OCI-LY1 (cell line): ENCODE measurements at regions not wholly inside any gene's neighbourhood (a gene's known extent, or its start where the extent isn't known, plus 50 kb on each side); places are given as distances from the start of the nearest gene placed in this dataset.

ENCODE experiments used
- H2AFZ ChIP-seq: fragments of 200-600 bp; sonication (generic), shearing (Covaris generic); 2 replicates; pipeline ENCODE4 v1.6.0; 2014; ENCODE audit warnings: antibody characterized with exemption, mild to moderate bottlenecking, low read length
- H3F3A ChIP-seq: fragments of 200-600 bp; sonication (generic), shearing (Covaris generic); 2 replicates; pipeline ENCODE4 v1.6.0; 2014; ENCODE audit warnings: mild to moderate bottlenecking, antibody characterized with exemption, low read length, moderate library complexity; ENCODE audit not compliant: insufficient read depth
- H3K27ac ChIP-seq: fragments of 200-600 bp; sonication (generic); 2 replicates; pipeline ENCODE4 v1.5.1; 2014; ENCODE audit warnings: low read length, mixed run types, mild to moderate bottlenecking, low read depth; ENCODE audit not compliant: poor library complexity, severe bottlenecking
- H3K27me3 ChIP-seq: fragments of 200-600 bp; sonication (generic); 2 replicates; pipeline ENCODE4 v1.6.0; 2014; ENCODE audit warnings: antibody characterized with exemption, mild to moderate bottlenecking, low read length, moderate library complexity; ENCODE audit not compliant: insufficient read depth
- H3K36me3 ChIP-seq: fragments of 200-600 bp; sonication (generic); 2 replicates; pipeline ENCODE4 v1.6.1; 2014; ENCODE audit warnings: mild to moderate bottlenecking, antibody characterized with exemption, low read length, moderate library complexity, mixed read lengths; ENCODE audit not compliant: insufficient read depth
- H3K4me1 ChIP-seq: fragments of 200-600 bp; sonication (generic); 2 replicates; pipeline ENCODE4 v1.5.1; 2014; ENCODE audit warnings: mild to moderate bottlenecking, low read length, moderate library complexity; ENCODE audit not compliant: insufficient read depth, severe bottlenecking
- H3K4me2 ChIP-seq: fragments of 200-600 bp; sonication (generic), shearing (Covaris generic); 2 replicates; pipeline ENCODE4 v1.6.1; 2014; ENCODE audit warnings: low read length
- H3K4me3 ChIP-seq: fragments of 200-600 bp; sonication (generic); 2 replicates; pipeline ENCODE4 v1.5.1; 2014; ENCODE audit warnings: low read length, low read depth, mild to moderate bottlenecking, mixed read lengths; ENCODE audit not compliant: poor library complexity, severe bottlenecking
- H3K79me2 ChIP-seq: fragments of 200-600 bp; shearing (Covaris generic); 2 replicates; pipeline ENCODE4 v1.6.1; 2016; ENCODE audit warnings: mixed run types, low read length, mixed read lengths; ENCODE audit not compliant: insufficient read depth
- H3K9ac ChIP-seq: fragments of 200-600 bp; sonication (generic), shearing (Covaris generic); 2 replicates; pipeline ENCODE4 v1.6.1; 2014; ENCODE audit warnings: mild to moderate bottlenecking, low read length, mixed read lengths
- H3K9me2 ChIP-seq: fragments of 200-600 bp; sonication (generic), shearing (Covaris generic); 2 replicates; pipeline ENCODE4 v1.6.1; 2014; ENCODE audit warnings: low read depth, mild to moderate bottlenecking, low read length, mixed read lengths
- H3K9me3 ChIP-seq: fragments of 200-600 bp; shearing (Covaris generic); 2 replicates; pipeline ENCODE4 v1.6.1; 2014; ENCODE audit warnings: low read length, mixed read lengths
- H4K20me1 ChIP-seq: fragments of 200-600 bp; sonication (generic), shearing (Covaris generic); 2 replicates; pipeline ENCODE4 v1.6.0; 2016; ENCODE audit warnings: mild to moderate bottlenecking, low read length; ENCODE audit not compliant: insufficient read depth
- CTCF ChIP-seq: fragments of 200-600 bp; sonication (generic), shearing (Covaris generic); IDR thresholded peaks from 2 replicates; pipeline ENCODE4 v1.5.1; 2017; ENCODE audit warnings: mild to moderate bottlenecking, antibody characterized with exemption, low read length, moderate library complexity, mixed read lengths
- EZH2 ChIP-seq: fragments of 200-600 bp; sonication (generic), shearing (Covaris generic); IDR thresholded peaks from 2 replicates; pipeline ENCODE4 v1.8.0; 2017; ENCODE audit warnings: borderline replicate concordance, mixed run types, mild to moderate bottlenecking, antibody characterized with exemption, low read length, moderate library complexity, mixed read lengths

GRCh38 chr18:24656050-24656449, 195.6 kb downstream of the HRH4 start:
- H3K4me2 ChIP-seq: no peak overlapping the region
- H3K36me3 ChIP-seq: no peaks in the 10 kb centered on the region
- no peaks in the 10 kb centered on the region for H3K9me2 ChIP-seq
- H3K27ac ChIP-seq: no peak overlapping the region
- no peaks in the 10 kb centered on the region for H3K79me2 ChIP-seq
- H3K9ac ChIP-seq: no peak overlapping the region
- H2AFZ ChIP-seq: no peak overlapping the region
- no peaks in the 10 kb centered on the region for H3F3A ChIP-seq
- no peaks in the 10 kb centered on the region for H3K27me3 ChIP-seq
- H3K4me1 ChIP-seq: no peaks in the 10 kb centered on the region
- H4K20me1 ChIP-seq: no peaks in the 10 kb centered on the region
- no peak overlapping the region for H3K4me3 ChIP-seq
- no peaks in the 10 kb centered on the region for H3K9me3 ChIP-seq
- TF ChIP-seq EZH2: no peak
- TF ChIP-seq CTCF: no peak

GRCh38 chr18:24656551-24657443, 196.4 kb downstream of the HRH4 start:
- Histone ChIP-seq H3K27ac (no peak overlapping the region), H3K27me3 (no peaks in the 10 kb centered on the region), H3F3A (no peaks in the 10 kb centered on the region), H3K4me1 (no peaks in the 10 kb centered on the region), H2AFZ (no peak overlapping the region), H3K4me2 (no peak overlapping the region), H3K9me3 (no peaks in the 10 kb centered on the region), H3K36me3 (no peaks in the 10 kb centered on the region), H4K20me1 (no peaks in the 10 kb centered on the region), H3K4me3 (no peak overlapping the region), H3K79me2 (no peaks in the 10 kb centered on the region), H3K9ac (no peak overlapping the region), H3K9me2 (no peaks in the 10 kb centered on the region)
- no peak for TF ChIP-seq CTCF
- no peak for TF ChIP-seq EZH2

GRCh38 chr18:24657444-24657842, 197.0 kb downstream of the HRH4 start:
- no peaks in the 10 kb centered on the region for H3K79me2 ChIP-seq

More at GRCh38 chr18:24657444-24657842, 197.0 kb downstream of the HRH4 start:
- Histone ChIP-seq H3K4me2 (no peak overlapping the region), H3K27ac (no peak overlapping the region), H3F3A (no peaks in the 10 kb centered on the region), H3K36me3 (no peaks in the 10 kb centered on the region), H3K9me3 (no peaks in the 10 kb centered on the region), H3K4me3 (no peak overlapping the region), H3K27me3 (no peaks in the 10 kb centered on the region), H2AFZ (no peak overlapping the region), H4K20me1 (no peaks in the 10 kb centered on the region), H3K4me1 (no peaks in the 10 kb centered on the region), H3K9ac (no peak overlapping the region), H3K9me2 (no peaks in the 10 kb centered on the region)
- TF ChIP-seq CTCF: no peak
- TF ChIP-seq EZH2: no peak
